ENCODE measurements at regions not wholly inside any gene's neighbourhood (a gene's known extent, or its start where the extent isn't known, plus 50 kb on each side); places are given as distances from the start of the nearest gene placed in this dataset.
"Not testable (repeated sequence)": the region's sequence is repeated elsewhere in the genome, so short reads cannot be mapped to it uniquely, and the experiment has no call there.

- DNase-seq, result no peak
Observed at GRCh38 chr11:22441831-22442230, 103.7 kb downstream of the SLC17A6 start.

GRCh38 chr11:22435582-22435981 lies 97.4 kb downstream of the SLC17A6 start:
- not testable (repeated sequence) for DNase-seq

GRCh38 chr11:22433517-22433916 lies 95.3 kb downstream of the SLC17A6 start:
- no peak for DNase-seq

GRCh38 chr11:22433094-22433455 lies 94.9 kb downstream of the SLC17A6 start:
- DNase-seq, result no peak

GRCh38 chr11:22432291-22433093 lies 94.3 kb downstream of the SLC17A6 start:
- DNase-seq, result no peak

- DNase-seq, result no peak
Observed at GRCh38 chr11:22431106-22431505, 92.9 kb downstream of the SLC17A6 start.

- DNase-seq, result no peak
Observed at GRCh38 chr11:22430639-22431038, 92.5 kb downstream of the SLC17A6 start.

GRCh38 chr11:22430141-22430541 lies 92.0 kb downstream of the SLC17A6 start:
- DNase-seq, result no peak

All from EL (cell line).